ENCODE measurements at regions not wholly inside any gene's neighbourhood (a gene's known extent, or its start where the extent isn't known, plus 50 kb on each side); places are given as distances from the start of the nearest gene placed in this dataset.
A peak's percentile ranks its signal among the peaks of the same experiment; 100 is the strongest.
"Not testable (repeated sequence)": the region's sequence is repeated elsewhere in the genome, so short reads cannot be mapped to it uniquely, and the experiment has no call there.

DNA sequence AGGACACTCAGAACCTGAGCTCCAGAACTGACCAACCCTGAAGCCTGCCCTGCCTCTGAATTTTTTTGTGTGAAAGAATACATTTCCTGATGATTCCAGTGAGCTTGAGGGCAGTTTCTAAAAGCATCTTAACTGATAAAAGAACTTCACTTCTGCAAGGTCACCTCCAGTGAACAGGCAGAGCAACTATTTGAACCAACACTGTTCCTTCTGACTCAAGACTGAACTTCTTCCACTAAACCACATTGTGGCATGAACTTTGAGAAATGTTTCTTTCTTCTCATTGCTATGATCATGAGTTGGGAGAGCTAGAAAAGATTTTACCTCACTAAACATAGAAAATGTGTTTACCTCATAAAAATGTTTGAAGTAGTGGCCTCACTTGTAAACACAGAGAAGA is 83.8 kb upstream of the SERTAD2 start:
- ATAC-seq (no peak), DNase-seq (ENCODE audit: missing footprints) (no peak)
- intact Hi-C loops (cut with DNase I): no loop called here

GRCh38 chr2:64738026-64738425 is 84.3 kb upstream of the SERTAD2 start:
- no peak for DNase-seq (ENCODE audit: missing footprints)
- intact Hi-C loops (cut with DNase I): no loop called here
- no peak for ATAC-seq

- intact Hi-C loops (cut with DNase I): no loop called here
- no peak for ATAC-seq
- no peak for DNase-seq (ENCODE audit: missing footprints)
Observed at GRCh38 chr2:64742678-64743077, 89.0 kb upstream of the SERTAD2 start.

GRCh38 chr2:64743739-64744330 is 90.1 kb upstream of the SERTAD2 start:
- ATAC-seq (no peak), DNase-seq (ENCODE audit: missing footprints) (no peak)
- intact Hi-C loops (cut with DNase I): no loop called here

- DNase-seq (ENCODE audit: missing footprints) (no peak), ATAC-seq (no peak)
- intact Hi-C loops (cut with DNase I): no loop called here
Observed at GRCh38 chr2:64745562-64745961, 91.8 kb upstream of the SERTAD2 start.

DNA sequence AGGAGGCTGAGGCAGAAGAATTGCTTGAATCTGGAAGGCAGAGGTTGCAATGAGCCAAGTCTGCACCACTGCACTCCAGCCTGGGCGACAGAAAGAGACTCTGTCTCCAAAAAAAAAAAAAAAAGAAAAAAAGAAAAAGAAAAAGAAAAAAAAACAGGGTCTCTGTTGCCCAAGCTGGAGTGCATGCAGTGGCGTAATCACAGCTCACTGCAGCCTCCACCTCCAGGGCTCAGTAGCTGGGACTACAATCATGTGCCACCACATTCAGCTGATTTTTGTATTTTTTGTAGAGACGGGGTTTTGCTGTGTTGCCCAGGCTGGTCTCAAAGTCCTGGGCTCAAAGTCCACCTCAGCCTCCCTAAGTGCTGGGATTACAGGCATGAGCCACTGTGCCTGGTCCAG is 94.0 kb upstream of the SERTAD2 start:
- DNase-seq (ENCODE audit: missing footprints); intact Hi-C loops (cut with DNase I); ATAC-seq: not testable (repeated sequence)

- no peak for DNase-seq (ENCODE audit: missing footprints)
- intact Hi-C loops (cut with DNase I): no loop called here
- no peak for ATAC-seq
Observed at GRCh38 chr2:64748147-64748546, 94.4 kb upstream of the SERTAD2 start.

DNA sequence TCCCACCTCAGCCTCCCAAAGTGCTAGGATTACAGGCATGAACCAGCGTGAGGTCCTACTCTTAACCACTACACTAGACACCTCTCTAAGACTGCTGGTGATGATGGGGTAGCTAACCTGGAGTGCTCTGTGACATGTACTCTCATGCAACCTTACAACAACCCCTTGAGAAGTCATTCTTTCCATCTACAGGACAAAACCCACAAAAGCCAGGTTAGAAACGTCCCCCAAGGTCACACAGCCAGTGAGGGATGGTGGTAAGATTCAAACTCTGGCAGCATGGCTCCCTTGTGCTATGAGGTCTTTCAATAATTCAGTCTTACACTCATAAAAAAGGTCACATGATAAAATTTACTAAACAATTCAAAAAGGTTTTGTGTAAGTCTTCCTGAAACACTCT is 94.8 kb upstream of the SERTAD2 start:
- no peak for DNase-seq (ENCODE audit: missing footprints)
- intact Hi-C loops (cut with DNase I): no loop called here
- no peak for ATAC-seq

- intact Hi-C loops (cut with DNase I): no loop called here
- no peak for DNase-seq (ENCODE audit: missing footprints)
- no peak for ATAC-seq
Observed at GRCh38 chr2:64749446-64749845, 95.7 kb upstream of the SERTAD2 start.

- ATAC-seq (no peak), DNase-seq (ENCODE audit: missing footprints) (peak; percentile 82)
- intact Hi-C loops (cut with DNase I): loop anchor here (1.0 to 5.0 kb wide), 3 partner anchors 81 to 228 kb away; partner anchors contain the start of gene AFTPH
Observed at GRCh38 chr2:64750001-64750816, 96.5 kb upstream of the SERTAD2 start.

DNA sequence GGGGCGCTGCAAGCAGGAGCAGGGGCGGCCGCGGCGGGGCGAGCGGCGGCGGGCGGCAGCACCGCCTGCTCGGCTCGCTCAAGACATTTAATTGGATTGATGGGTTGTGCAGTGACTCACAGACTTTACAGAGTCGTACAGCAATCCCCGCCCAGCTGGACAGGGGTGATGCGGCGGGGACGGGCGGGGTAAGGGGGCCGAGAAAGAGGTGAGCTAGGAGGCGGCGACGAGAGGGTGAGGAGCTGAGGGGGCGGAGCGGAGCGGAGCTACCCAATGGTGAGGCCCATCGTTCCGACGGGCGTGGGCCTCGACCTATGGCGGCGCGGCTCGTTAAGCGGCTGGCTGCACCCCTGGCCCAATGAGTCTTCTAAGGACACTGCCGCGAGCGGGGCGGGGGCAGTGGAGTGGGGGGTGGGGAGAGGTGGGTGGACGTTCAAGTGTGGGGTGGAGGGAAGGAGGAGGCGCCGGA is 97.1 kb upstream of the SERTAD2 start:
- DNase-seq (ENCODE audit: missing footprints) (peak; percentile 99), ATAC-seq (peak; percentile 94)
- intact Hi-C loops (cut with DNase I): loop anchor here (1.0 to 5.0 kb wide), 6 partner anchors 16 to 229 kb away; partner anchors contain the start of gene AFTPH

DNA sequence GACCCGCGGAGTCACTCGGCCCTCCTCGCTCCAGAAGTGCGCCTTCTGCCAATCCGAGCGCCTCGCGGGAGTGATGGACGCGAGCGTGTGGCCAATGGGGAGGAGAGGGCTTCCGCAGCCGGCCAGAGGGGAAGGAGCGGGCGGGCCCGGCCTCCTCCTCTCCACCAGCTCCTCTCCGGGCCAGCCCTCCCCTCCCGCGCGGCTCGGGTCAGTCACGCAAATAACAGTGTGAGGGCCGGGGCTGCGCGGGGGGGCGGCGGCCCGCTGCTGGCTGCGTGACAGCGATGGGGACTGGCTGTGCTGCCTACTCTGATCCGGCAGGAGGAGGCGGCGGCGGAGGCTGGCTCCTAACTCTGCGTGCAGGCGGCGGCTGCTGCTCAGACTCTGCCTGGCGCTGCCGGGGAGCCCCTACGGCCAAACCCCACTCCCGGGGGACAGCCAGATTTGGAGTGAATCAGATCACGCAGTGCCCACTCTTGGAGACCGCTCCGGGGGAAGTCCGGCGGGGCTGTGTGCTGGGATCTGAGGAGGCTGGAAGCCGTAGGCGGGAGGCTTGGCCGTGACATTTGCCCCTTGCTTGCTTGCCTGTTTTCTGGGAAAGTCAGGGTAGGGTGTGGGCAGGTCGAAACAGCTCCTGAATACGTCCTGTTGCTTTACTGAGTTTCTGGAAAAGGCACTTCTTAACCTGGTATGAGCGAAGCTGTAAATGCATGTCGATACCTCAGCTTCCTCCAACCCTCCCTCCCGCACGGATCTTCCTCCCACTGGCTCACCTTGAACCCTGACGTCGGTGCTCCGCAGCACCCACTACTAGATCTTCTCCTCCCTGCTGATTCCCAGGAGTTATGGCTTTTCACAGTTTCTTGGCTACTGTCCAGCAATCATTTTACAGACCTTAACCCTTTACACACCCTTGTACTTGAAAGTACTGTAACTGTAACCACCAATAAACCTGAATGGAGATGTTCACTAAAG is 97.9 kb upstream of the SERTAD2 start:
- intact Hi-C loops (cut with DNase I): loop anchor here (1.0 to 5.0 kb wide), 5 partner anchors 16 to 229 kb away; partner anchors contain the start of gene AFTPH
- peak; percentile 94 for ATAC-seq

DNA sequence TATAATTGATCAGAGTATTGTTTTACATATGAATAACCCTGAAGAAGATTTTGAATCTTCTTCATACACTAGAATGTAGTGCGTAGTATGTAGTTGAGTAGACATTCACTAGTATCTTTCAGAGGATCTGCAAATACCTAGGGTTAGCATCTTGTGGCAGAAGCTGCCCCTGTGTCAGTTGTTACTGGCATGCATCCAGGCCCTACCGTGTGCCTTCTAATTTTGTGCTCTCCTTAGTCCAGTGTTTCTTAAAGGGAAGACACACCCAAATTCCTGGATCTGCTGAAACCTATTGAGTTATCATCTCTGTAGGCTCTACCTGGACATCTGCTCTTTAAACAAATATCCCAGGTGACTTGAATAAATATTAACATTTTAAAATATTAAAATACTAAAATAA is 99.7 kb upstream of the SERTAD2 start:
- intact Hi-C loops (cut with DNase I): loop anchor here (5.0 kb wide), 1 partner anchor 231 kb away; the partner anchor contains the start of gene AFTPH
- DNase-seq (ENCODE audit: missing footprints) (no peak), ATAC-seq (no peak)

More for the DNA sequence above, 97.9 kb upstream of the SERTAD2 start:
- peak; percentile 100 for DNase-seq (ENCODE audit: missing footprints)

GRCh38 chr2:64754570-64754969 is 100.9 kb upstream of the SERTAD2 start:
- intact Hi-C loops (cut with DNase I): loop anchor here (5.0 kb wide), 1 partner anchor 232 kb away; the partner anchor contains the start of gene AFTPH
- DNase-seq (ENCODE audit: missing footprints) (no peak), ATAC-seq (no peak)

DNA sequence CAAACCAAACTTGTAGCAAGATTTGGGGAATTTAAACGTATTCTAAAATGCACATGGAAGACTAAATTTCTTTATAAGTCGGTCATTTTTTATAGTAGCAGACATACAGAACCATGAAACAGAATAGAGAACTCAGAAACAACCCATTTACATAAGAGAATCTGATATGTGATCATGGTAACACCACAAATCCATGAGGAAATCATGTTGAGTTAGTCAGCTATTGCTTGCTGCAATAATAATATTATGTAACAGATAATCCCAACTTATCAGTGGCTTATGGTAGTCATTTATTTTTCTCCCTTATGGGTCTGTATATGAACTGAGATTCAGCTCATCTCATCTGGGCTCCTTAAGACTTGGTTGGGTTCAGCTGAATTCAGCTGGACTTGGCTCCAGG is 103.4 kb upstream of the SERTAD2 start:
- ATAC-seq (no peak), DNase-seq (ENCODE audit: missing footprints) (no peak)
- intact Hi-C loops (cut with DNase I): no loop called here

DNA sequence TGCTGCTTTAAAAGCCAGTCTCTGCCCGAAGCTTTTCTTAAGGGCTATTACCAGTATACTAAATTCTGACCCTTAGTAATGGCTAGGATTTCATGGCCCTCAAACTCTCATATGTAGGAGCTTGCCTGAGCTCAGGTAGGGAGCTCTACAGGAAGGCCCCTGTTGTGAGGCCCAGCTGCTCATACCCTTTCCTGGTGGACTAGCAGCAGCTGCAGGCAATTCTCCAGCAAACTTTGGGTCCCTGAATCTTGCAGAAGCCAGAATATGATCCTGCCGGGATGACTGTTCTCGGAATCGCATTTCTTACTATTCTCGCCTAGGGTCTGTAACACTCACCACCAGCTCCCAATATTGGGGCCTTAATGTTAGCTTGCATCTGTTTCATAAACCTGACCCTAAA is 106.4 kb upstream of the SERTAD2 start:
- DNase-seq (ENCODE audit: missing footprints): no peak
- intact Hi-C loops (cut with DNase I): no loop called here
- no peak for ATAC-seq

GRCh38 chr2:64762301-64762997 is 108.7 kb upstream of the SERTAD2 start:
- intact Hi-C loops (cut with DNase I): no loop called here

GRCh38 chr2:64763126-64763525 is 109.4 kb upstream of the SERTAD2 start:
- no peak for ATAC-seq
- DNase-seq (ENCODE audit: missing footprints): no peak
- intact Hi-C loops (cut with DNase I): no loop called here

More at GRCh38 chr2:64762301-64762997, 108.7 kb upstream of the SERTAD2 start:
- ATAC-seq (no peak), DNase-seq (ENCODE audit: missing footprints) (no peak)

Data from Right ventricle myocardium inferior (tissue), 1 donor.